H9 (cell line): ENCODE measurements at regions not wholly inside any gene's neighbourhood (a gene's known extent, or its start where the extent isn't known, plus 50 kb on each side); places are given as distances from the start of the nearest gene placed in this dataset.

Experiments used
- DNase-seq: peaks from one replicate; pipeline ENCODE4 v3.0.0-alpha.2; 2017
- H2AFZ ChIP-seq: one replicate; pipeline ENCODE4 v1.6.1; 2013; ENCODE audit warnings: mild to moderate bottlenecking, low read length, control low read depth, moderate library complexity
- H2AK5ac ChIP-seq: 2 replicates; pipeline ENCODE4 v1.6.1; 2013; ENCODE audit warnings: low read length, control low read depth, mixed read lengths; ENCODE audit not compliant: insufficient read length
- H2BK120ac ChIP-seq: one replicate; pipeline ENCODE4 v1.6.1; 2013; ENCODE audit warnings: low read depth, mild to moderate bottlenecking, low read length, control low read depth, inconsistent platforms; ENCODE audit not compliant: poor library complexity, severe bottlenecking
- H2BK12ac ChIP-seq: 2 replicates; pipeline ENCODE4 v1.6.1; 2013; ENCODE audit warnings: low read length, control low read depth, mixed read lengths, low read depth; ENCODE audit not compliant: insufficient read length
- H2BK15ac ChIP-seq: 2 replicates; pipeline ENCODE4 v1.6.1; 2013; ENCODE audit warnings: low read depth, low read length, control low read depth
- H2BK20ac ChIP-seq: one replicate; pipeline ENCODE4 v1.6.1; 2013; ENCODE audit warnings: low read depth, mild to moderate bottlenecking, low read length, control low read depth, inconsistent platforms; ENCODE audit not compliant: poor library complexity, severe bottlenecking
- H2BK5ac ChIP-seq: 2 replicates; pipeline ENCODE4 v1.6.1; 2013; ENCODE audit warnings: low read length, control low read depth, mixed read lengths; ENCODE audit not compliant: insufficient read length
- H3K14ac ChIP-seq: 2 replicates; pipeline ENCODE4 v1.6.1; 2013; ENCODE audit warnings: low read length, control low read depth; ENCODE audit not compliant: insufficient read depth
- H3K18ac ChIP-seq: 2 replicates; pipeline ENCODE4 v1.6.1; 2013; ENCODE audit warnings: low read depth, mild to moderate bottlenecking, mixed read lengths, low read length, control low read depth; ENCODE audit not compliant: insufficient read length
- H3K23ac ChIP-seq: 2 replicates; pipeline ENCODE4 v1.6.1; 2013; ENCODE audit warnings: low read length, control low read depth, mixed read lengths, low read depth; ENCODE audit not compliant: insufficient read length
- H3K23me2 ChIP-seq: 2 replicates; pipeline ENCODE4 v1.6.1; 2013; ENCODE audit warnings: low read depth, mild to moderate bottlenecking, mixed read lengths, low read length, control low read depth; ENCODE audit not compliant: insufficient read length, poor library complexity, severe bottlenecking
- H3K27ac ChIP-seq: 2 replicates; pipeline ENCODE4 v1.5.1; 2013; ENCODE audit warnings: low read length, control low read depth, mixed read lengths, low read depth; ENCODE audit not compliant: insufficient read length
- H3K27me3 ChIP-seq: 2 replicates; pipeline ENCODE4 v1.6.1; 2013; ENCODE audit warnings: low read length, control low read depth, inconsistent platforms; ENCODE audit not compliant: insufficient read depth
- H3K4ac ChIP-seq: 2 replicates; pipeline ENCODE4 v1.6.1; 2013; ENCODE audit warnings: low read depth, mild to moderate bottlenecking, control low read depth, inconsistent platforms, low read length, moderate library complexity
- H3K4me1 ChIP-seq: 2 replicates; pipeline ENCODE4 v1.6.1; 2013; ENCODE audit warnings: low read length, control low read depth, inconsistent platforms; ENCODE audit not compliant: insufficient read depth
- H3K4me2 ChIP-seq: 2 replicates; pipeline ENCODE4 v1.6.1; 2013; ENCODE audit warnings: low read length, control low read depth, mixed read lengths; ENCODE audit not compliant: insufficient read length, insufficient read depth
- H3K56ac ChIP-seq: 2 replicates; pipeline ENCODE4 v1.6.1; 2013; ENCODE audit warnings: low read depth, mild to moderate bottlenecking, mixed read lengths, low read length, control low read depth; ENCODE audit not compliant: insufficient read length
- H3K79me1 ChIP-seq: 2 replicates; pipeline ENCODE4 v1.6.1; 2013; ENCODE audit warnings: low read depth, mild to moderate bottlenecking, moderate library complexity, low read length, control low read depth, inconsistent platforms; ENCODE audit not compliant: insufficient read depth, poor library complexity, severe bottlenecking
- H3K79me2 ChIP-seq: 2 replicates; pipeline ENCODE4 v1.6.1; 2013; ENCODE audit warnings: low read length, control low read depth, inconsistent platforms; ENCODE audit not compliant: insufficient read depth
- H3K9ac ChIP-seq: 2 replicates; pipeline ENCODE4 v1.6.1; 2013; ENCODE audit warnings: low read length, control low read depth, mixed read lengths; ENCODE audit not compliant: insufficient read length; ENCODE audit errors: extremely low read depth
- H3K9me3 ChIP-seq: one replicate; pipeline ENCODE4 v1.6.1; 2013; ENCODE audit warnings: low read depth, low read length, inconsistent platforms; ENCODE audit not compliant: control insufficient read depth
- H3T11ph ChIP-seq: one replicate; pipeline ENCODE4 v1.6.1; 2013; ENCODE audit warnings: mild to moderate bottlenecking, low read length, control low read depth, inconsistent platforms
- H4K20me1 ChIP-seq: one replicate; pipeline ENCODE4 v1.6.1; 2013; ENCODE audit not compliant: control insufficient read depth, insufficient read length, insufficient read depth
- H4K5ac ChIP-seq: 2 replicates; pipeline ENCODE4 v1.6.1; 2013; ENCODE audit warnings: low read depth, mild to moderate bottlenecking, mixed read lengths, low read length, control low read depth; ENCODE audit not compliant: insufficient read length
- H4K8ac ChIP-seq: replicated peaks from 2 replicates; pipeline ENCODE4 v1.6.1; 2013; ENCODE audit warnings: low read length, control low read depth, mixed read lengths, low read depth; ENCODE audit not compliant: insufficient read length
- H4K91ac ChIP-seq: 2 replicates; pipeline ENCODE4 v1.6.1; 2013; ENCODE audit warnings: low read depth, mild to moderate bottlenecking, moderate library complexity, mixed read lengths, low read length, control low read depth; ENCODE audit not compliant: insufficient read length
- H3K27ac Mint-ChIP-seq, 3 experiments: 2 replicates in 2 of 3; 3 replicates in 1 of 3; pipeline ENCODE4 v1.8.0; 2020 to 2021; ENCODE audit warnings: mixed read lengths in 3 of 3, mild to moderate bottlenecking in 1 of 3, moderate library complexity in 1 of 3
- H3K27me3 Mint-ChIP-seq: 2 replicates; pipeline ENCODE4 v1.8.0; 2021; ENCODE audit warnings: low read depth, mild to moderate bottlenecking, moderate library complexity, mixed read lengths
- H3K36me3 Mint-ChIP-seq, 3 experiments: 2 replicates in 2 of 3; 3 replicates in 1 of 3; pipeline ENCODE4 v1.8.0; 2020 to 2021; ENCODE audit warnings: low read depth in 3 of 3, mixed read lengths in 3 of 3; ENCODE audit not compliant: insufficient read depth in 1 of 3
- H3K4me1 Mint-ChIP-seq, 2 experiments: 2 replicates each; pipeline ENCODE4 v1.8.0; 2020; ENCODE audit warnings: mixed read lengths in 2 of 2
- H3K4me3 Mint-ChIP-seq, 2 experiments: 2 replicates in 1 of 2; 3 replicates in 1 of 2; pipeline ENCODE4 v1.8.0; 2020 to 2021; ENCODE audit warnings: mild to moderate bottlenecking in 2 of 2, mixed read lengths in 2 of 2, moderate library complexity in 1 of 2
- H3K9me3 Mint-ChIP-seq, 2 experiments: 2 replicates in 1 of 2; 3 replicates in 1 of 2; pipeline ENCODE4 v1.8.0; 2020; ENCODE audit warnings: mild to moderate bottlenecking in 2 of 2, mixed read lengths in 2 of 2, moderate library complexity in 1 of 2
- WGBS: extraction: QIAGEN DNeasy Blood & Tissue Kit; methylation state at CpG from one replicate; pipeline ENCODE4 v1.1.7; 2013; ENCODE audit warnings: missing lambda C conversion rate, low lambda C conversion rate, mixed read lengths; ENCODE audit not compliant: insufficient read length; ENCODE audit errors: extremely low coverage; 5-methylcytosine and 5-hydroxymethylcytosine counted together
- TF ChIP-seq, protein P1 (sequence below): fragments of 200-600 bp; sonication (generic); conservative IDR thresholded peaks from 3 replicates; pipeline ENCODE4 v1.8.0; 2021; ENCODE audit warnings: antibody characterized with exemption, mild to moderate bottlenecking

DNA sequence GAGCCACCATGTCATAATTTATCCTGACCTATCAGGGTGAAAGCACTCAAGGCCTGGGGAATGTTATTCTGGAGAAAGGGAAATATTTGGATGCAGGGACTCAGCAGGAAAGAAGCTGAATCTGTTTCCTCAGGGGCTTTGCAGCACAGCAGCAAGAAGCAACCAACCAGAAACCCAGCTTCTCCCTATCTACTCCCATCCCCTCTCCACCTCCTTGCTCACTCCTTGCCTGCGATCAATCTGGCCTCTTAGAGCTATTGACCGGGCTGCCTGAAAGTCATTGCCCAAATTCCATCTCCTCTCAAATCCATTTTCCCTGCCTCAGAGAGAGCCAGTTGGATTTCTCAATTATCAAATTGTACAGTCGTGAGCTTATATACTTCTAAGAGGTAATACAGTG is 542.0 kb upstream of the TRPC7 start:
- H3K23me2 ChIP-seq = no peaks in the 10 kb centered on the region
- no peak overlapping the region for H3K14ac ChIP-seq
- H2BK12ac ChIP-seq = no peak overlapping the region
- H3K4me2 ChIP-seq = no peak overlapping the region
- H3K27ac ChIP-seq = no peak overlapping the region
- no peak overlapping the region for H4K8ac ChIP-seq
- Mint-ChIP-seq H3K36me3 (no peaks in the 10 kb centered on the region), H3K4me3 (no peak overlapping the region), H3K9me3 (no peaks in the 10 kb centered on the region), H3K4me1 (peaks cover 18 to 24% of the 10 kb centered on the region in 2 experiments), H3K27me3 (no peaks in the 10 kb centered on the region; the same call in 1 of the 2 replicates), H3K27ac (peak overlapping the region in 1 of 3 experiments; percentile 34; a peak in 1 of 7 replicates)
- no peak overlapping the region for H4K5ac ChIP-seq
- no peak overlapping the region for H3T11ph ChIP-seq
- DNase-seq = peak; percentile 42
- no peak overlapping the region for H2AK5ac ChIP-seq
- no peak overlapping the region for H3K4ac ChIP-seq
- TF ChIP-seq, protein P1, sequence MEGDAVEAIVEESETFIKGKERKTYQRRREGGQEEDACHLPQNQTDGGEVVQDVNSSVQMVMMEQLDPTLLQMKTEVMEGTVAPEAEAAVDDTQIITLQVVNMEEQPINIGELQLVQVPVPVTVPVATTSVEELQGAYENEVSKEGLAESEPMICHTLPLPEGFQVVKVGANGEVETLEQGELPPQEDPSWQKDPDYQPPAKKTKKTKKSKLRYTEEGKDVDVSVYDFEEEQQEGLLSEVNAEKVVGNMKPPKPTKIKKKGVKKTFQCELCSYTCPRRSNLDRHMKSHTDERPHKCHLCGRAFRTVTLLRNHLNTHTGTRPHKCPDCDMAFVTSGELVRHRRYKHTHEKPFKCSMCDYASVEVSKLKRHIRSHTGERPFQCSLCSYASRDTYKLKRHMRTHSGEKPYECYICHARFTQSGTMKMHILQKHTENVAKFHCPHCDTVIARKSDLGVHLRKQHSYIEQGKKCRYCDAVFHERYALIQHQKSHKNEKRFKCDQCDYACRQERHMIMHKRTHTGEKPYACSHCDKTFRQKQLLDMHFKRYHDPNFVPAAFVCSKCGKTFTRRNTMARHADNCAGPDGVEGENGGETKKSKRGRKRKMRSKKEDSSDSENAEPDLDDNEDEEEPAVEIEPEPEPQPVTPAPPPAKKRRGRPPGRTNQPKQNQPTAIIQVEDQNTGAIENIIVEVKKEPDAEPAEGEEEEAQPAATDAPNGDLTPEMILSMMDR = no peak
- no peak overlapping the region for H3K23ac ChIP-seq
- no peak overlapping the region for H2BK15ac ChIP-seq
- H3K4me1 ChIP-seq = no peaks in the 10 kb centered on the region
- no peak overlapping the region for H4K91ac ChIP-seq
- H3K56ac ChIP-seq = no peak overlapping the region
- H3K79me2 ChIP-seq = no peaks in the 10 kb centered on the region
- no peaks in the 10 kb centered on the region for H4K20me1 ChIP-seq
- no peak overlapping the region for H2AFZ ChIP-seq
- H3K9ac ChIP-seq = no peak overlapping the region
- H2BK5ac ChIP-seq = no peak overlapping the region
- H3K27me3 ChIP-seq = no peaks in the 10 kb centered on the region
- no peaks in the 10 kb centered on the region for H3K9me3 ChIP-seq
- no peak overlapping the region for H2BK120ac ChIP-seq
- no CpG with 5 or more reads among the region's 3 CpGs for WGBS
- H3K79me1 ChIP-seq = no peaks in the 10 kb centered on the region
- no peak overlapping the region for H3K18ac ChIP-seq
- no peak overlapping the region for H2BK20ac ChIP-seq
